Uterus (tissue), 3 donors: ENCODE measurements at regions not wholly inside any gene's neighbourhood (a gene's known extent, or its start where the extent isn't known, plus 50 kb on each side); places are given as distances from the start of the nearest gene placed in this dataset.

Experiments
- DNase-seq, 2 donors: peaks; one replicate each; pipeline ENCODE4 v3.0.0-alpha.2; 2019 to 2020
- H3K27ac ChIP-seq, 2 donors: fragments of 200-600 bp; sonication (generic); 1 replicate in 1 of 2; 2 replicates in 1 of 2; pipeline ENCODE4 v1.5.1; 2016 to 2018
- H3K27me3 ChIP-seq, 2 donors: fragments of 200-600 bp; sonication (generic); one replicate each; pipeline ENCODE4 v1.5.1; 2018 to 2019; ENCODE audit warnings: control low read depth in 1 of 2
- H3K36me3 ChIP-seq, 2 donors: fragments of 200-600 bp; sonication (generic); one replicate each; pipeline ENCODE4 v1.5.1; 2019; ENCODE audit warnings: control low read depth in 1 of 2
- H3K4me1 ChIP-seq, 2 donors: fragments of 200-600 bp; sonication (generic); one replicate each; pipeline ENCODE4 v1.5.1; 2018 to 2019; ENCODE audit warnings: control low read depth in 1 of 2
- H3K4me3 ChIP-seq, 2 donors: fragments of 200-600 bp; sonication (generic); 1 replicate in 1 of 2; 2 replicates in 1 of 2; pipeline ENCODE4 v1.5.1; 2018 to 2019; ENCODE audit warnings: mild to moderate bottlenecking in 1 of 2
- H3K9me3 ChIP-seq, 2 donors: fragments of 200-600 bp; sonication (generic); one replicate each; pipeline ENCODE4 v1.5.1; 2019; ENCODE audit warnings: control low read depth in 1 of 2
- POLR2A ChIP-seq, 2 donors: fragments of 450-650 bp; IDR thresholded peaks; one replicate each; pipeline ENCODE4 v1.6.1; 2016; ENCODE audit warnings: antibody characterized with exemption in 2 of 2, mild to moderate bottlenecking in 1 of 2, moderate library complexity in 1 of 2
- intact Hi-C: fragments of 100-400 bp; cut with DNase I; formaldehyde crosslinking; loops from one replicate; pipeline ENCODE4 v1.15.1; 2023; ENCODE audit warnings: low total_unique reads
- TF ChIP-seq, protein P1 (sequence below), 4 experiments: fragments of 200-600 bp in 2 of 4; fragments of 450-650 bp in 2 of 4; sonication (generic) in 2 of 4; IDR thresholded peaks; one replicate each; pipeline ENCODE4 v1.5.1; 2016 to 2019; ENCODE audit warnings: antibody characterized with exemption in 4 of 4, mild to moderate bottlenecking in 2 of 4, moderate library complexity in 1 of 4
- donor health status: DM: yes; HTN: yes; CAD: no.

DNA sequence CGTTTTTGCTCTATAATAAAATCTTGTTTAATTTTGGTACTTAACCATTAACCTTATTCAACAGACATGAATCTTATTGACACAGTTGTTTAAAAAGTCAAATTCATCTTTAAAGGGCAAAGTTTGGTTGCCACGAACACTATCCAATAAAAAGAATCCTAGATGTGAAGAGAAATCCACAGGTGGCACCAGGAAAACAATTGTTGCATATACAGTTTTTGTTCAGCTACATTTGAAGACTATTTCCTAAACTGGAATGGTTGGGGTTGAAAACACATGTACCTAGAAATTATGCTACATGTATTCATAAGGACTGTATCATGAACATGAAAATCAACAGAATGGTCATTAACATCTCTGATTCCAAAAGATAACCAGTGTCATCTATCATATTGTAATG lies 71.1 kb upstream of the GULP1 start:
- no peak overlapping the region for H3K27ac ChIP-seq
- no peaks in the 10 kb centered on the region for H3K4me1 ChIP-seq
- intact Hi-C loops: no loop called here
- DNase-seq: no peak
- H3K4me3 ChIP-seq: no peak overlapping the region
- H3K36me3 ChIP-seq: no peaks in the 10 kb centered on the region
- H3K27me3 ChIP-seq: no peaks in the 10 kb centered on the region
- no peak for TF ChIP-seq POLR2A (IDR thresholded peaks at IDR 0.05)
- TF ChIP-seq, protein P1, sequence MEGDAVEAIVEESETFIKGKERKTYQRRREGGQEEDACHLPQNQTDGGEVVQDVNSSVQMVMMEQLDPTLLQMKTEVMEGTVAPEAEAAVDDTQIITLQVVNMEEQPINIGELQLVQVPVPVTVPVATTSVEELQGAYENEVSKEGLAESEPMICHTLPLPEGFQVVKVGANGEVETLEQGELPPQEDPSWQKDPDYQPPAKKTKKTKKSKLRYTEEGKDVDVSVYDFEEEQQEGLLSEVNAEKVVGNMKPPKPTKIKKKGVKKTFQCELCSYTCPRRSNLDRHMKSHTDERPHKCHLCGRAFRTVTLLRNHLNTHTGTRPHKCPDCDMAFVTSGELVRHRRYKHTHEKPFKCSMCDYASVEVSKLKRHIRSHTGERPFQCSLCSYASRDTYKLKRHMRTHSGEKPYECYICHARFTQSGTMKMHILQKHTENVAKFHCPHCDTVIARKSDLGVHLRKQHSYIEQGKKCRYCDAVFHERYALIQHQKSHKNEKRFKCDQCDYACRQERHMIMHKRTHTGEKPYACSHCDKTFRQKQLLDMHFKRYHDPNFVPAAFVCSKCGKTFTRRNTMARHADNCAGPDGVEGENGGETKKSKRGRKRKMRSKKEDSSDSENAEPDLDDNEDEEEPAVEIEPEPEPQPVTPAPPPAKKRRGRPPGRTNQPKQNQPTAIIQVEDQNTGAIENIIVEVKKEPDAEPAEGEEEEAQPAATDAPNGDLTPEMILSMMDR (IDR thresholded peaks at IDR 0.05): no peak
- H3K9me3 ChIP-seq: no peaks in the 10 kb centered on the region

GRCh38 chr2:188227713-188228112 lies 64.0 kb upstream of the GULP1 start:
- no peak for TF ChIP-seq POLR2A (IDR thresholded peaks at IDR 0.05)
- TF ChIP-seq, protein P1 (IDR thresholded peaks at IDR 0.05): no peak
- Histone ChIP-seq H3K4me3 (no peak overlapping the region), H3K27ac (no peak overlapping the region), H3K9me3 (no peaks in the 10 kb centered on the region), H3K36me3 (no peaks in the 10 kb centered on the region), H3K27me3 (no peaks in the 10 kb centered on the region), H3K4me1 (no peaks in the 10 kb centered on the region)
- intact Hi-C loops: no loop called here
- no peak for DNase-seq

- H3K36me3 ChIP-seq: no peaks in the 10 kb centered on the region
- no peaks in the 10 kb centered on the region for H3K27me3 ChIP-seq
- no peaks in the 10 kb centered on the region for H3K4me1 ChIP-seq
- no peak overlapping the region for H3K27ac ChIP-seq
- no peak for TF ChIP-seq POLR2A (IDR thresholded peaks at IDR 0.05)
- TF ChIP-seq, protein P1 (IDR thresholded peaks at IDR 0.05): no peak
- no peak for DNase-seq
- no peaks in the 10 kb centered on the region for H3K9me3 ChIP-seq
- intact Hi-C loops: no loop called here
- no peak overlapping the region for H3K4me3 ChIP-seq
Observed at GRCh38 chr2:188235364-188235763, 56.3 kb upstream of the GULP1 start.

GRCh38 chr2:188238386-188238785 lies 53.3 kb upstream of the GULP1 start:
- intact Hi-C loops: no loop called here
- Histone ChIP-seq H3K27ac (no peak overlapping the region), H3K9me3 (no peaks in the 10 kb centered on the region), H3K27me3 (no peaks in the 10 kb centered on the region), H3K4me3 (no peak overlapping the region), H3K36me3 (no peaks in the 10 kb centered on the region), H3K4me1 (no peaks in the 10 kb centered on the region)
- DNase-seq: no peak
- TF ChIP-seq, protein P1 (IDR thresholded peaks at IDR 0.05): no peak
- no peak for TF ChIP-seq POLR2A (IDR thresholded peaks at IDR 0.05)
